K562 (cell line): ENCODE measurements at regions not wholly inside any gene's neighbourhood (a gene's known extent, or its start where the extent isn't known, plus 50 kb on each side); places are given as distances from the start of the nearest gene placed in this dataset.

Source experiments
- ATAC-seq: fragments of 200-7000 bp; cut with Tn5 transposase; 3 replicates; pipeline ENCODE4 v1.9.1; 2020; ENCODE audit warnings: moderate library complexity
- BruUV-seq: library from RNA; stranded (reverse); fragments of 400-500 nt; replicated peaks from 2 replicates; lab custom pipeline; 2021; lab: Mats Ljungman, UMichigan
- CTCF ChIA-PET: fragments of 300-600 bp; formaldehyde crosslinking; extraction: SDS; loops from one replicate; lab custom pipeline; 2021; ENCODE audit warnings: low intra/inter-chr PET ratio; lab: Yijun Ruan, JAX
- POLR2A ChIA-PET: fragments of 300-600, 350-650 bp; sonication (Branson Sonifier 250); formaldehyde crosslinking; extraction: SDS; loops from one replicate; lab custom pipeline; 2021; ENCODE audit warnings: antibody characterized with exemption, inconsistent platforms; lab: Yijun Ruan, JAX
- DNase-seq, 4 experiments: peaks; one replicate each; pipeline versions ENCODE4 v3.0.0 to v3.0.0-alpha.2; 2011 to 2018; ENCODE audit warnings: low spot score in 3 of 4, mixed read lengths in 3 of 4; ENCODE audit errors: extremely low read depth in 1 of 4
- FAIRE-seq: peaks from 2 replicates; lab custom pipeline; 2011; peaks lifted over from hg19 to GRCh38; lab: Jason Lieb, UNC
- H2AFZ ChIP-seq: 2 replicates; pipeline ENCODE4 v1.6.0; 2011; ENCODE audit warnings: low read depth, low read length, control low read depth, inconsistent platforms
- H3K27ac ChIP-seq: fragments of 200-600 bp; 3 replicates; pipeline ENCODE4 v1.8.0; 2011; ENCODE audit warnings: low read depth, mild to moderate bottlenecking, control low read depth, inconsistent platforms, low read length, moderate library complexity, mixed read lengths; ENCODE audit errors: extremely low read depth
- H3K27me3 ChIP-seq, 2 experiments: fragments of 300-600 bp in 1 of 2; 2 replicates in 1 of 2; 3 replicates in 1 of 2; pipeline versions ENCODE4 v1.6.0 to v1.8.0; 2011; ENCODE audit warnings: inconsistent platforms in 2 of 2, low read length in 2 of 2, mild to moderate bottlenecking in 1 of 2, mixed read lengths in 1 of 2, moderate library complexity in 1 of 2; ENCODE audit not compliant: control insufficient read depth in 2 of 2, insufficient read depth in 2 of 2
- H3K36me3 ChIP-seq: fragments of 300-600 bp; 3 replicates; pipeline ENCODE4 v1.8.0; 2011; ENCODE audit warnings: mild to moderate bottlenecking, low read length, inconsistent platforms; ENCODE audit not compliant: control insufficient read depth, insufficient read depth
- H3K4me1 ChIP-seq, 2 experiments: fragments of 200-600 bp in 1 of 2; replicated peaks in 1 of 2; 2 replicates in 1 of 2; 3 replicates in 1 of 2; pipeline versions ENCODE4 v1.5.1 to v1.8.0; 2011; ENCODE audit warnings: inconsistent platforms in 2 of 2, low read length in 2 of 2, mild to moderate bottlenecking in 1 of 2, mixed read lengths in 1 of 2, moderate library complexity in 1 of 2; ENCODE audit not compliant: control insufficient read depth in 2 of 2, insufficient read depth in 2 of 2
- H3K4me2 ChIP-seq: 2 replicates; pipeline ENCODE4 v1.6.1; 2011; ENCODE audit warnings: low read length, control low read depth, inconsistent platforms, mixed read lengths; ENCODE audit not compliant: insufficient read depth
- H3K4me3 ChIP-seq: fragments of 200-600 bp; sonication (generic), shearing (Covaris generic); 2 replicates; pipeline ENCODE4 v1.5.1; 2016; ENCODE audit warnings: control low read depth, inconsistent platforms
- H3K79me2 ChIP-seq: fragments of 200-600 bp; 3 replicates; pipeline ENCODE4 v1.8.0; 2011; ENCODE audit warnings: low read length, inconsistent platforms; ENCODE audit not compliant: control insufficient read depth, insufficient read depth
- H3K9ac ChIP-seq, 2 experiments: 2 replicates each; pipeline versions ENCODE4 v1.6.0 to v1.6.1; 2011; ENCODE audit warnings: low read depth in 2 of 2, low read length in 2 of 2, control low read depth in 1 of 2, inconsistent platforms in 1 of 2, mild to moderate bottlenecking in 1 of 2, mixed read lengths in 1 of 2; ENCODE audit not compliant: insufficient read depth in 1 of 2
- H3K9me1 ChIP-seq: one replicate; pipeline ENCODE4 v1.6.0; 2011; ENCODE audit warnings: inconsistent platforms, mild to moderate bottlenecking, low read length, moderate library complexity; ENCODE audit not compliant: control insufficient read depth, insufficient read depth
- H3K9me3 ChIP-seq: replicated peaks from 2 replicates; pipeline ENCODE4 v1.5.1; 2011; ENCODE audit warnings: low read depth, low read length, inconsistent platforms; ENCODE audit not compliant: control insufficient read depth, insufficient read depth
- H4K20me1 ChIP-seq: replicated peaks from 2 replicates; pipeline ENCODE4 v1.6.1; 2011; ENCODE audit warnings: low read length, inconsistent platforms, mixed read lengths; ENCODE audit not compliant: control insufficient read depth, insufficient read depth
- CAMTA2 ChIP-seq: fragments of 250-450 bp; sonication (Bioruptor Pico); conservative IDR thresholded peaks from 2 replicates; pipeline ENCODE4 v1.5.1; 2022
- CSDE1 ChIP-seq, 2 experiments: fragments of 450-650 bp; IDR thresholded peaks; 2 replicates each; pipeline ENCODE4 v1.6.1; 2016; ENCODE audit warnings: mild to moderate bottlenecking in 1 of 2
- ERF ChIP-seq: fragments of 450-650 bp; formaldehyde crosslinking; IDR thresholded peaks from 2 replicates; pipeline ENCODE4 v1.4.0; 2020; ENCODE audit warnings: mild to moderate bottlenecking, mixed read lengths
- MEF2D ChIP-seq: conservative IDR thresholded peaks from 2 replicates; pipeline ENCODE4 v1.6.1; 2016; ENCODE audit warnings: low read depth, missing genetic modification characterization, missing compliant biosample characterization
- MNT ChIP-seq, 2 experiments: fragments of 450-650 bp; conservative IDR thresholded peaks; 2 replicates each; pipeline ENCODE4 v1.6.1; 2017; ENCODE audit warnings: mild to moderate bottlenecking in 2 of 2, moderate library complexity in 2 of 2
- NCOA4 ChIP-seq: fragments of 450-650 bp; IDR thresholded peaks from 2 replicates; pipeline ENCODE4 v1.6.1; 2018; ENCODE audit warnings: mild to moderate bottlenecking; ENCODE audit not compliant: partially characterized antibody
- NFE2 ChIP-seq: IDR thresholded peaks from 2 replicates; pipeline ENCODE4 v1.6.1; 2014; ENCODE audit warnings: antibody characterized with exemption, low read depth
- NFE2L1 ChIP-seq: fragments of 450-650 bp; IDR thresholded peaks from 2 replicates; pipeline ENCODE4 v1.6.1; 2016; ENCODE audit warnings: missing genetic modification characterization, low read depth, mild to moderate bottlenecking, missing compliant biosample characterization, moderate library complexity, borderline replicate concordance
- SIN3A ChIP-seq, 2 experiments: fragments of 150-350 bp in 1 of 2; IDR thresholded peaks; 2 replicates each; pipeline ENCODE4 v1.6.1; 2011 to 2016; ENCODE audit warnings: borderline replicate concordance in 2 of 2, low read depth in 2 of 2, low read length in 2 of 2, mild to moderate bottlenecking in 2 of 2, moderate library complexity in 2 of 2; ENCODE audit not compliant: control insufficient read depth in 1 of 2
- SMARCA4 ChIP-seq: fragments of 450-650 bp; IDR thresholded peaks from 2 replicates; pipeline ENCODE4 v1.6.1; 2016
- SP1 ChIP-seq: sonication (generic); formaldehyde crosslinking; IDR thresholded peaks from 2 replicates; pipeline ENCODE4 v1.8.1; 2022; ENCODE audit warnings: mild to moderate bottlenecking, missing genetic modification reagents
- TCF7L2 ChIP-seq: fragments of 150-350 bp; IDR thresholded peaks from 2 replicates; pipeline ENCODE4 v1.6.1; 2016; ENCODE audit warnings: low read depth, mild to moderate bottlenecking, low read length, moderate library complexity
- TFAM ChIP-seq: fragments of 250-450 bp; sonication (Bioruptor Pico); conservative IDR thresholded peaks from 2 replicates; pipeline ENCODE4 v1.5.0; 2021; ENCODE audit warnings: mild to moderate bottlenecking, moderate library complexity
- VEZF1 ChIP-seq: fragments of 200-800 bp; sonication (Bioruptor generic); IDR thresholded peaks from 2 replicates; pipeline ENCODE4 v1.6.1; 2017; ENCODE audit warnings: missing genetic modification characterization, missing compliant biosample characterization
- ZNF133 ChIP-seq: fragments of 250-450 bp; sonication (Bioruptor Pico); IDR thresholded peaks from 2 replicates; pipeline ENCODE4 v1.4.0; 2020; ENCODE audit warnings: mild to moderate bottlenecking
- ZNF431 ChIP-seq: sonication (generic); formaldehyde crosslinking; IDR thresholded peaks from 2 replicates; pipeline ENCODE4 v1.8.0; 2022; ENCODE audit warnings: mild to moderate bottlenecking, missing genetic modification reagents
- ZNF668 ChIP-seq: fragments of 250-450 bp; sonication (Bioruptor Pico); IDR thresholded peaks from 2 replicates; pipeline ENCODE4 v1.8.0; 2022; ENCODE audit warnings: mild to moderate bottlenecking, inconsistent platforms
- in situ Hi-C: fragments of 300-500 bp; cut with MboI; formaldehyde crosslinking; loops from 4 replicates; pipeline ENCODE4 v1.15.0; 2018; ENCODE audit warnings: inconsistent platforms, mixed read lengths
- intact Hi-C: fragments of 100-400 bp; cut with micrococcal nuclease; formaldehyde crosslinking; loops from 2 replicates; pipeline ENCODE4 v1.14.2; 2022

- TF ChIP-seq TCF7L2 = no peak
- TF ChIP-seq ZNF431 = no peak
- TF ChIP-seq CSDE1 (IDR thresholded peaks at IDR 0.05) = no peak
- TF ChIP-seq VEZF1 (CRISPR knock-in tag) = no peak
- TF ChIP-seq MEF2D = no peak
- no peak for TF ChIP-seq NFE2
- TF ChIP-seq TFAM (CRISPR knock-in tag) = no peak
- no peak for TF ChIP-seq NCOA4
- TF ChIP-seq ZNF668 (CRISPR knock-in tag) = no peak
- TF ChIP-seq ZNF133 (CRISPR knock-in tag) = no peak
Measured at GRCh38 chr5:165185716-165186115, 1680.3 kb downstream of the MAT2B start (continued).

DNA sequence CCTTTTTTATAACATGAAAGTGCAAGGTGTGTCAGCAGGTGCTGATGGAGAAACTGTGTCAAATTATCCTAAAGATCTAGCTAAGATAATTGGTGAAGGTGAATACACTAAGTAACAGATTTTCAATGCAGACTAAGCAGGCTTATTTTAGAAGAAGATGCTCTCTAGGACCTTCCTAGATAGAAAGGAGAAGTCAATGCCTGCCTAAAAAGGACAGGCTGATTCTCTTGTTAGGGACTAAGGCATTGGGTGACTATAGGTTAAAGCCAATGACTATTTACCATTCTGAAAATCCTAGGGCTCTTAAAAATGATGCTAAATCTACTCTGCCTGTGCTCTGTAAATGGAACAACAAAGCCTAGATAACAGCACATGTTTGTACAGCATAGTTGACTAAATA is 1682.4 kb downstream of the MAT2B start:
- H3K27me3 ChIP-seq = no peaks in the 10 kb centered on the region
- TF ChIP-seq MNT (conservative IDR thresholded peaks at IDR 0.05) (no peak), SIN3A (IDR thresholded peaks at IDR 0.05; ENCODE audit: borderline replicate concordance in 2 of 2, control insufficient read depth in 1 of 2, low read depth in 2 of 2, low read length in 2 of 2) (no peak), NFE2L1 (tag) (no peak), ERF (CRISPR knock-in tag) (no peak), CAMTA2 (no peak), SP1 (no peak), SMARCA4 (no peak)
- TF ChIP-seq, all 486 proteins: peak for 0
- H3K79me2 ChIP-seq = no peaks in the 10 kb centered on the region
- no peaks in the 10 kb centered on the region for H4K20me1 ChIP-seq
- intact Hi-C loops (no loop called here), in situ Hi-C loops (no loop called here)
- no peak overlapping the region for H3K27ac ChIP-seq
- 0 out of 2 replicates have a peak, but pooled peaks cover 2% of the 10 kb centered on the region for H3K9me3 ChIP-seq
- H3K36me3 ChIP-seq = no peaks in the 10 kb centered on the region
- H3K4me2 ChIP-seq = no peak overlapping the region
- DNase-seq (no peak), ATAC-seq (no peak), FAIRE-seq (no peak)
- POLR2A ChIA-PET = no interaction called here
- CTCF ChIA-PET = no interaction called here
- H3K4me3 ChIP-seq = no peak overlapping the region
- no peaks in the 10 kb centered on the region for H3K9me1 ChIP-seq
- H3K9ac ChIP-seq = no peak overlapping the region
- no TSS peak for BruUV-seq
- H3K4me1 ChIP-seq = no peaks in the 10 kb centered on the region
- H2AFZ ChIP-seq = no peak overlapping the region
